WI38 (cell line): ENCODE measurements at regions not wholly inside any gene's neighbourhood (a gene's known extent, or its start where the extent isn't known, plus 50 kb on each side); places are given as distances from the start of the nearest gene placed in this dataset.

Experiments
- H3K4me3 ChIP-seq: 2 replicates; pipeline ENCODE4 v1.5.1; 2011; ENCODE audit warnings: low read depth, mild to moderate bottlenecking, control low read depth, low read length
- CTCF ChIP-seq: IDR thresholded peaks from 2 replicates; pipeline ENCODE4 v1.5.1; 2012; ENCODE audit warnings: low read depth, mild to moderate bottlenecking, control low read depth, low read length

DNA sequence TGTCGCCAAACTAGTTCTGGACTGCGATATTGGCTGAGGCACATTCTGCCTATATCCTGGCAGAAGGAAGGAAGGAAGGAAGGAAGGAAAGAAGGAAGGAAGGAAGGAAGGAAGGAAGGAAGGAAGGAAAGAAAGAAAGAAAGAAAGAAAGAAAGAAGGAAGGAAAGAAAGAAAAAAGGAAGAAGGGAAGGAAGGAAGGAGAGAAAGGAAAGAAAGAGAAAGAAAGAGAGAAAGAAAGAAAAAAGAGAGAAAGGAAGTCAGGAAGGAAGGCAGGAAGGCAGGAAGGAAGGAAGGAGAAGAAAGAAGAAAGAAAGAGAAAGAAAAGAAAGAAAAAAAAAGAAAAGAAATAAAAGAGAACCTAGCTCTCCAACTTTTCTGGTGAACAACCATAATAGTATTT is 587.1 kb downstream of the RBFOX1 start:
- TF ChIP-seq CTCF = no peak
- H3K4me3 ChIP-seq = no peak overlapping the region

- no peak overlapping the region for H3K4me3 ChIP-seq
- TF ChIP-seq CTCF = no peak
Measured at GRCh38 chr16:7914748-7915147, 582.1 kb downstream of the RBFOX1 start.

GRCh38 chr16:7912132-7912531 is 579.5 kb downstream of the RBFOX1 start:
- TF ChIP-seq CTCF = no peak
- no peak overlapping the region for H3K4me3 ChIP-seq

GRCh38 chr16:7910116-7910515 is 577.5 kb downstream of the RBFOX1 start:
- no peak overlapping the region for H3K4me3 ChIP-seq
- no peak for TF ChIP-seq CTCF

DNA sequence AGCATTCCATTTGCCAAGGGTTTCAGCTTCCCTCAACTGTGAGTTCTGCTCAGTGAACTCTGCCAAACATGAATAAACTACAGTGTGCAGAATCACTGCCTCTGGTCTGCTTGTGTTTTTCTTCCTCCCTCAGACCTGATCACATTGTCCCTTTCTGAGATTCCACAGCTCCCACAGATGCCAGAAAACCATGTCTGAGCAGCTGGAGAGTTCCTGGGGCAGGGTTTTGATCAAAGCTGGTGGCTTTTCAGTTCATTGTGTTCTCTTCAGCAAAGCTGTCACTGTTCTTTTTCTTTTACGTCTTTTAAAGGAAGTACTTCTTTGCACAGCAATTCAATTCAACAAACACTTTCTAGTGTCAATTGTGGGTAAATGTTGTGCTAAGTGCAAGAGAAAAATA is 555.8 kb downstream of the RBFOX1 start:
- TF ChIP-seq CTCF = no peak
- no peak overlapping the region for H3K4me3 ChIP-seq

GRCh38 chr16:7887316-7887715 is 554.7 kb downstream of the RBFOX1 start:
- no peak overlapping the region for H3K4me3 ChIP-seq
- TF ChIP-seq CTCF = no peak

GRCh38 chr16:7871979-7872378 is 539.3 kb downstream of the RBFOX1 start:
- TF ChIP-seq CTCF = no peak
- H3K4me3 ChIP-seq = no peak overlapping the region
